HG02943 (cell line): ENCODE measurements at regions not wholly inside any gene's neighbourhood (a gene's known extent, or its start where the extent isn't known, plus 50 kb on each side); places are given as distances from the start of the nearest gene placed in this dataset.
"Not testable (repeated sequence)": the region's sequence is repeated elsewhere in the genome, so short reads cannot be mapped to it uniquely, and the experiment has no call there.

ENCODE experiments used
- ATAC-seq: cut with Tn5 transposase; IDR thresholded peaks from one replicate; pipeline ENCODE4 v1.9.1; 2021; ENCODE audit warnings: mild to moderate bottlenecking, low read depth, moderate library complexity; ENCODE audit not compliant: unreplicated experiment

GRCh38 chr21:32823296-32823695, 51.7 kb upstream of the PAXBP1 start:
- ATAC-seq: not testable (repeated sequence)

GRCh38 chr21:32824950-32825349, 53.4 kb upstream of the PAXBP1 start:
- ATAC-seq: no peak

GRCh38 chr21:32826329-32827167, 55.0 kb upstream of the PAXBP1 start:
- peak; percentile 73 for ATAC-seq

- no peak for ATAC-seq
Observed at GRCh38 chr21:32828908-32829307, 57.4 kb upstream of the PAXBP1 start.

- ATAC-seq: no peak
Observed at GRCh38 chr21:32829504-32829903, 57.9 kb upstream of the PAXBP1 start.

GRCh38 chr21:32831779-32832178, 60.2 kb upstream of the PAXBP1 start:
- not testable (repeated sequence) for ATAC-seq

- no peak for ATAC-seq
Observed at GRCh38 chr21:32834211-32834915, 62.8 kb upstream of the PAXBP1 start.

- ATAC-seq: no peak
Observed at GRCh38 chr21:32834916-32835235, 63.3 kb upstream of the PAXBP1 start.

GRCh38 chr21:32842146-32842545, 70.6 kb upstream of the PAXBP1 start:
- no peak for ATAC-seq

- ATAC-seq: no peak
Observed at GRCh38 chr21:32843561-32843960, 72.0 kb upstream of the PAXBP1 start.

- no peak for ATAC-seq
Observed at GRCh38 chr21:32844076-32844475, 72.5 kb upstream of the PAXBP1 start.

GRCh38 chr21:32844653-32845436, 73.3 kb upstream of the PAXBP1 start:
- no peak for ATAC-seq

- ATAC-seq: no peak
Observed at GRCh38 chr21:32858628-32859027, 87.1 kb upstream of the PAXBP1 start.

GRCh38 chr21:32860399-32860798, 88.8 kb upstream of the PAXBP1 start:
- ATAC-seq: no peak

- ATAC-seq: no peak
Observed at GRCh38 chr21:32861866-32862265, 90.3 kb upstream of the PAXBP1 start.

GRCh38 chr21:32867597-32867996, 96.0 kb upstream of the PAXBP1 start:
- no peak for ATAC-seq

- no peak for ATAC-seq
Observed at GRCh38 chr21:32868631-32869454, 97.3 kb upstream of the PAXBP1 start.

GRCh38 chr21:32869459-32869858, 97.9 kb upstream of the PAXBP1 start:
- ATAC-seq: no peak

GRCh38 chr21:32876426-32876825, 104.9 kb upstream of the PAXBP1 start:
- no peak for ATAC-seq

GRCh38 chr21:32877888-32878287, 106.3 kb upstream of the PAXBP1 start:
- not testable (repeated sequence) for ATAC-seq
